GM12892 (cell line): ENCODE measurements at regions not wholly inside any gene's neighbourhood (a gene's known extent, or its start where the extent isn't known, plus 50 kb on each side); places are given as distances from the start of the nearest gene placed in this dataset.

Source experiments
- POLR2A ChIP-seq: IDR thresholded peaks from 2 replicates; pipeline ENCODE4 v1.6.1; 2011; ENCODE audit warnings: low read depth, low read length, control low read depth
- POLR2AphosphoS5 ChIP-seq: IDR thresholded peaks from 2 replicates; pipeline ENCODE4 v1.6.1; 2011; ENCODE audit warnings: low read depth, low read length, control low read depth

GRCh38 chr13:68697551-68697950 is 1410.1 kb upstream of the ATXN8OS start:
- TF ChIP-seq POLR2AphosphoS5 (no peak), POLR2A (no peak)
